Vagina (tissue), 2 donors: ENCODE measurements at regions not wholly inside any gene's neighbourhood (a gene's known extent, or its start where the extent isn't known, plus 50 kb on each side); places are given as distances from the start of the nearest gene placed in this dataset.

Experiments
- DNase-seq, 2 donors: peaks; one replicate each; pipeline ENCODE4 v3.0.0-alpha.2; 2017; ENCODE audit errors: extremely low spot score in 2 of 2
- H3K27ac ChIP-seq: fragments of 200-600 bp; sonication (generic); one replicate; pipeline ENCODE4 v1.5.1; 2019
- H3K27me3 ChIP-seq: fragments of 200-600 bp; sonication (generic); one replicate; pipeline ENCODE4 v1.5.1; 2019
- H3K36me3 ChIP-seq, 2 donors: fragments of 200-600 bp; sonication (generic); one replicate each; pipeline ENCODE4 v1.5.1; 2017 to 2019
- H3K4me1 ChIP-seq: fragments of 200-600 bp; sonication (generic); one replicate; pipeline ENCODE4 v1.5.1; 2019
- H3K4me3 ChIP-seq, 2 donors: fragments of 200-600 bp; sonication (generic); 1 replicate in 1 of 2; 2 replicates in 1 of 2; pipeline ENCODE4 v1.5.1; 2016 to 2019
- H3K9me3 ChIP-seq: fragments of 200-600 bp; sonication (generic); one replicate; pipeline ENCODE4 v1.5.1; 2019
- CTCF ChIP-seq, 3 experiments: fragments of 450-650 bp in 2 of 3; fragments of 200-600 bp in 1 of 3; sonication (generic) in 1 of 3; IDR thresholded peaks; one replicate each; pipeline ENCODE4 v1.5.1; 2017 to 2019; ENCODE audit warnings: antibody characterized with exemption in 3 of 3, mild to moderate bottlenecking in 2 of 3, moderate library complexity in 2 of 3
- POLR2A ChIP-seq, 2 donors: fragments of 450-650 bp; IDR thresholded peaks; one replicate each; pipeline ENCODE4 v1.6.1; 2017; ENCODE audit warnings: antibody characterized with exemption in 2 of 2, mild to moderate bottlenecking in 2 of 2, moderate library complexity in 2 of 2
- POLR2AphosphoS5 ChIP-seq, 2 donors: sonication (generic); formaldehyde crosslinking; IDR thresholded peaks; one replicate each; pipeline ENCODE4 v1.9.0; 2017; ENCODE audit warnings: antibody characterized with exemption in 2 of 2, mild to moderate bottlenecking in 2 of 2, low read depth in 1 of 2; ENCODE audit not compliant: insufficient read depth in 1 of 2
- intact Hi-C: fragments of 100-400 bp; cut with DNase I; formaldehyde crosslinking; loops from one replicate; pipeline ENCODE4 v1.15.1; 2023

- DNase-seq: no peak
- H3K4me3 ChIP-seq: no peak overlapping the region
- intact Hi-C loops: no loop called here
- no peak for TF ChIP-seq CTCF (IDR thresholded peaks at IDR 0.05)
- TF ChIP-seq POLR2A (IDR thresholded peaks at IDR 0.05): no peak
- peak in 1 of 2 donors; percentile 42 for TF ChIP-seq POLR2AphosphoS5 (IDR thresholded peaks at IDR 0.05; ENCODE audit: insufficient read depth in 1 of 2, low read depth in 1 of 2)
- no peaks in the 10 kb centered on the region for H3K36me3 ChIP-seq
- H3K27me3 ChIP-seq: no peaks in the 10 kb centered on the region
- no peaks in the 10 kb centered on the region for H3K9me3 ChIP-seq
- no peak overlapping the region for H3K27ac ChIP-seq
- no peaks in the 10 kb centered on the region for H3K4me1 ChIP-seq
These were observed 55.3 kb upstream of the LEKR1 start for GRCh38 chr3:156770699-156771414.

- Histone ChIP-seq H3K4me1 (no peaks in the 10 kb centered on the region), H3K36me3 (no peaks in the 10 kb centered on the region), H3K27ac (no peak overlapping the region), H3K4me3 (no peak overlapping the region), H3K9me3 (no peaks in the 10 kb centered on the region), H3K27me3 (no peaks in the 10 kb centered on the region)
- intact Hi-C loops: no loop called here
- no peak for DNase-seq
- TF ChIP-seq POLR2AphosphoS5 (IDR thresholded peaks at IDR 0.05; ENCODE audit: insufficient read depth in 1 of 2, low read depth in 1 of 2): no peak
- no peak for TF ChIP-seq CTCF (IDR thresholded peaks at IDR 0.05)
- no peak for TF ChIP-seq POLR2A (IDR thresholded peaks at IDR 0.05)
These were observed 53.5 kb upstream of the LEKR1 start for GRCh38 chr3:156772588-156773206.

GRCh38 chr3:156776031-156776430, 50.1 kb upstream of the LEKR1 start:
- DNase-seq: no peak
- Histone ChIP-seq H3K36me3 (no peaks in the 10 kb centered on the region), H3K9me3 (no peaks in the 10 kb centered on the region), H3K27me3 (no peaks in the 10 kb centered on the region), H3K4me1 (no peaks in the 10 kb centered on the region), H3K27ac (no peak overlapping the region), H3K4me3 (no peak overlapping the region)
- TF ChIP-seq POLR2A (IDR thresholded peaks at IDR 0.05) (no peak), POLR2AphosphoS5 (IDR thresholded peaks at IDR 0.05; ENCODE audit: insufficient read depth in 1 of 2, low read depth in 1 of 2) (no peak), CTCF (IDR thresholded peaks at IDR 0.05) (no peak)
- intact Hi-C loops: no loop called here
